Omental fat pad (tissue), 3 donors: ENCODE measurements at regions not wholly inside any gene's neighbourhood (a gene's known extent, or its start where the extent isn't known, plus 50 kb on each side); places are given as distances from the start of the nearest gene placed in this dataset.

Source experiments
- ATAC-seq: fragments of 150-250 bp; one replicate; pipeline ENCODE4 v1.9.1; 2016; ENCODE audit warnings: mild to moderate bottlenecking, moderate library complexity; ENCODE audit not compliant: low FRiP score
- DNase-seq: peaks from one replicate; pipeline ENCODE4 v3.0.0-alpha.2; 2019; ENCODE audit warnings: low spot score
- TF ChIP-seq, protein P1 (sequence below), 3 donors: fragments of 450-650 bp; IDR thresholded peaks; one replicate each; pipeline ENCODE4 v1.5.1; 2016 to 2017; ENCODE audit warnings: antibody characterized with exemption in 3 of 3, mild to moderate bottlenecking in 3 of 3, moderate library complexity in 2 of 3

DNA sequence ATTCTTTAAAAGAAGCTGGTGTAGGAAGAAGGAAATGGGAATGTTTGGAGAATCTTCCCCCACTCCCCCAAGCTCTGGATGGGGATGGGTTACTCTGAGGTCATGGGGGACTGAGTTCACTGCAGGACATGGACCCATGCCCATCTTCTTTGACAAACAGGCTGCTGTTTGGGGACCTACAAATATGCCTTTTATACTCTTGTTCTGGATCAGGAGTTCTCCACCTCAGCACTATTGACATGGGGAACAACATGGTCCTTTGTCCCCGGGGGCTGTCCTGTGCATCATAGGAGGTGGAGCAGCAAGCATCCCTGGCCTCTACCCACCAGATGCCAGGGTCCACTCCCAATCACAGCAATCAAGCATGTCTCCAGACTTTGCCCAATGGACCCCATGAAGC lies 365.8 kb upstream of the C1orf174 start:
- DNase-seq, result no peak

DNA sequence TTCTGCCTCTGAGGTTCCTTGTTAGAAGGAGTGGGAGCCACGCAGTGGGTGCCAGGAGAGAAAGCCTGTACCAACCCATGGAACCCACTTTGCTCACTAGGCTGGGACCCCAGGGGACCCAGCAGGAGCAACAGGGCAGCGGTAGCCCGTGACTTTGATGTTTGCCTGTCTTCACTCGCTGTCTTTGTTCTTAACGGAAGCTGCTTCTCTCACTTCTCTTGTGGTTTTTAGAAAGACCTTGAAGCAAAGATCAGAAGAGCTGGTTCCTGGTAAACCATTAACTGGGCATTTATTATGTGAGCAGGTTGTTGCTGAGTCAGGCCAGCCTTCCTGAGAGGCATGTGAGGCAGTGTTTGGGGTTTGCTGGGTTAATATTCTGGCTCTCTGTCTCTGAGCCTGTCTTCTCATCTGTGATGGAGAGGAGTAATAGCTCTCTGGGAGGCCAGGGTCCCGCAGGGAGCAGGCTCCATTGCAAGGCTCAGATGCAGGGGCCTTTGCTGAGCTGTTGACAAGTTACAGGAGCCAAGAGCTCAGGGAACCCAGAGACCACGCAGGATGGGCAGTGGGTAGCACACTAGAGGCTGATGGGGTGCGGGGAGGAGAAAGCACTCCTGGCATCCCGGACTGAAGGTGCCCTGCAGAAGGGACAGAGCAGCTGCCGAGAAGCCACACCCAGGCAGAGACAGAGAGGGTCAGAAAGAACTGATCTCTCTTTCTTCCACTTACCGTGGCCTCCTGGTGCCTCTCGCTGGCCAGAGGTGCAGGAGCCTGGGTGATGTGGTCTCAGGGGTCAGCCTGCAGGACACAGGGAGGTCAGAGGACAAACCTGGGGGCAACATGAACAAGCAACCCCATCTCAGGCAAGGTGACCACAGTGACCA lies 367.5 kb upstream of the C1orf174 start:
- TF ChIP-seq, protein P1, sequence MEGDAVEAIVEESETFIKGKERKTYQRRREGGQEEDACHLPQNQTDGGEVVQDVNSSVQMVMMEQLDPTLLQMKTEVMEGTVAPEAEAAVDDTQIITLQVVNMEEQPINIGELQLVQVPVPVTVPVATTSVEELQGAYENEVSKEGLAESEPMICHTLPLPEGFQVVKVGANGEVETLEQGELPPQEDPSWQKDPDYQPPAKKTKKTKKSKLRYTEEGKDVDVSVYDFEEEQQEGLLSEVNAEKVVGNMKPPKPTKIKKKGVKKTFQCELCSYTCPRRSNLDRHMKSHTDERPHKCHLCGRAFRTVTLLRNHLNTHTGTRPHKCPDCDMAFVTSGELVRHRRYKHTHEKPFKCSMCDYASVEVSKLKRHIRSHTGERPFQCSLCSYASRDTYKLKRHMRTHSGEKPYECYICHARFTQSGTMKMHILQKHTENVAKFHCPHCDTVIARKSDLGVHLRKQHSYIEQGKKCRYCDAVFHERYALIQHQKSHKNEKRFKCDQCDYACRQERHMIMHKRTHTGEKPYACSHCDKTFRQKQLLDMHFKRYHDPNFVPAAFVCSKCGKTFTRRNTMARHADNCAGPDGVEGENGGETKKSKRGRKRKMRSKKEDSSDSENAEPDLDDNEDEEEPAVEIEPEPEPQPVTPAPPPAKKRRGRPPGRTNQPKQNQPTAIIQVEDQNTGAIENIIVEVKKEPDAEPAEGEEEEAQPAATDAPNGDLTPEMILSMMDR (IDR thresholded peaks at IDR 0.05), result no peak
- DNase-seq (no peak), ATAC-seq (no peak)

More for the DNA sequence above, 365.8 kb upstream of the C1orf174 start:
- ATAC-seq, result no peak
- TF ChIP-seq, protein P1 (IDR thresholded peaks at IDR 0.05), result no peak

DNA sequence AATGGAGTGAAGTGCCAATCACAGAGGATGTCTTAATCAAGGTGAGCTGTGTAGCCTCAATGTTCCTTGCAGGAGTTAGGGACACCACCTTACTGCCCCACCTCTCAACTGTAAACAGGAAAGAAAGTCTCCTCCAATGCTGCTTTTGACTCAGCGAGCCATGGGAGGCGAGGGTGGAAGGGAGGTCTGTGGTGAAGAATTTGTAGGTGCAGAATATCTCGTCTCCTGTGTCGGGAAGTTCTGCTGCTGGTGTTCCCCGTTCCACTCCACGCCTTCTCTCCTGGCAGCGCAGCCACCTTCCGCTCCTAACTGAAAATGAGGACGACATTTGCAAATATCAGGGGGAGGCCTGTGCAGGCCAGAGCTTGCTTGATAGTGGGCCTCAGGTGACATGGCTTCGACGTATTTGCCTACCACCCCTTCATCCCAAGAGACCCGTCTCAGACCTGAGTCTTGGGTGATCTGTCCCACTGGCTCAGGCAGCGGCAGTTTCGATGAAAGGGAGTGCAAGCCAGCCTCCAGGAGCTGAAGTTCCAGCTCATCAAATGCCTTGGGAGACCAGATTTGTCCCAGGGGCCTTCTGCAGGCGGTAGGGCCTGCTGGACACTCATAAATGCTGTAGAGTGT lies 368.3 kb upstream of the C1orf174 start:
- DNase-seq (no peak), ATAC-seq (no peak)
- TF ChIP-seq, protein P1 (IDR thresholded peaks at IDR 0.05), result no peak

DNA sequence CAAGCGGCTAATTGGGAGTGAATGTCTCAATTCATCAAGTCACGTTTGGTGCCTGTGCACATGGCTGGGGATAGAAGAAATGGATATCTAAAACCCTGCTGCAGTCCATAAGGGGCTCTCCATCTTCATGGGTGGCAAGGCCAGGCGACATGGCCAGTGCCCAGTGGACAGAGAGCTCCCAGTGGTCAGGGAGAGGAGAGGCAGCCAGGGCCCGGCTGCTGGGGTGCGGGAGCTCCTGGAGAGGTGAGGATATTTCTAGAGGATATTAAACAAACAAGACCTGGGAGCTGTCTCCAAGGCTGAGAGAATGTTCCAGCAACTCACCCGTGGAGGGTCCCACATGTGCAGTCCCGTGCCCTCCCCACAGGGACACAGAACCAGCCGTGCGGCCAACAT lies 368.8 kb upstream of the C1orf174 start:
- ATAC-seq (no peak), DNase-seq (no peak)
- TF ChIP-seq, protein P1 (IDR thresholded peaks at IDR 0.05), result no peak

DNA sequence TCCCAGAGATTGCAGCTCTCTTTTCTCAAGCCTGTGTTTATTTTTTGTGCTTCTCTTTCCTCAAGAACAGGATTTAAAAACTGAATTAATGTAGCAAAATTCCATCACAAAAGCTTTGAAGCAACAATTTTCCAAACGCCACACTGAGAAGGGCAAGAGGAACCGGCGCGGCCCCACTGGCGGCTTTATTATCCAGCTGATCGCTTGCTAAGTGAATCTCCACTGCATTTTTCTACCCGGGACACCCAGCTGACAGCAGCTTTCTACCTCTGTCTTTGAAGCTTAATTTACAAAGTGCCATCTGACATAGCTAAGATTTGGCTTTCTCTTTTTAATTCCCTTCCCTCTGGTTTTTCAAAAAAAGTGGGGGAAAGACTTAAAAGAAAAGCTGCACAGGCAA lies 369.3 kb upstream of the C1orf174 start:
- ATAC-seq (no peak), DNase-seq (no peak)
- TF ChIP-seq, protein P1 (IDR thresholded peaks at IDR 0.05), result no peak

DNA sequence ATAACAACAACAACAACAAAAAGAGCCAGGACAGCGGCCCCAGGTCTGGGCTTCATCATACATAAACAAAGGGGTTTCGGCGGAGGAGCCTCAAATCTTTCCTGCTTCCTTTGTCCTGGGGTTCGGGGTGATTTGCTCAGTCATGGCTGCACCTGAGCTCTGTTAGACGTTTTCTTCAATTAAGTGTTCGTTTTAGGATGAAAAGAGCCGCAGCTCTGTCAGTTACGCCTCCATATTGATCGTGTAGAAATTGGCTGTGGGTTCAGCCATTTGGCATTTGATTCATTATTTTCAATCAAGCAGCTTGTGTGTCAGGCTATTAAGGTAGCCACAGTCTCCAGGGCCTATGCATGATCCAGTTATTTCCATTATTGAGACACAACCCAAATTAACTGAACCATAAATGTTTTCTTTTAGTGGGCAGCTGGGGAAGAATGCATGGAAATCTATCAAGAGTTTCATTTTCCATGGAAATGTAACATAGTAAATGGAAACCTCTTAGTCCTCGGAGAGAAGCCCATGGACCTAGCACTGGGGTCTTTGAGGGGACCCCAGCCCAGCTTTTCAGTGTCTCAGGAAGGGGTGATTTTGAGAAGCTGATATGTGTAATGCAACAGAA lies 370.0 kb upstream of the C1orf174 start:
- no peak for ATAC-seq
- DNase-seq, result no peak
- TF ChIP-seq, protein P1 (IDR thresholded peaks at IDR 0.05), result no peak
